ENCODE measurements at regions not wholly inside any gene's neighbourhood (a gene's known extent, or its start where the extent isn't known, plus 50 kb on each side); places are given as distances from the start of the nearest gene placed in this dataset.

DNA sequence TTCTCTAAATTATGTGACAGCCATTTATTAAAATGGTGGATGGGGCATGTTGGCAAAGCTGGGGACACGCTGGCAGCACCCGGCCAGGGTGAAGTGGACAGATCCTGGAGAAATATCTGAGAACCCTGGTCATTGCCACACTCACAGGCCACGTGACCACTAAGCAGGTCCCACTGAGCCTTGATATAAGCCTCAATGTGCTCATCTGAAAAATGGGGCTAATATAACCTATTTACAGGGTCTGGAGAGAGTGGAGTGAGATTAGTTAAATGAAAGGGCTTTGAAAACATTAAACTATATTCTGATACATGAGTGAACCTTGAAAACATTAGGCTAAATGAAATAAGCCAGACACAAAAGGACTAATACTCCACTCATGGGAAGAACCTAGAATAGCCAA is 108.9 kb downstream of the RBFOX3 start:
- no peak for DNase-seq

- DNase-seq, result no peak
Measured at GRCh38 chr17:79500745-79501618, 109.9 kb downstream of the RBFOX3 start.

- DNase-seq, result no peak
Measured at GRCh38 chr17:79498854-79499253, 112.0 kb downstream of the RBFOX3 start.

DNA sequence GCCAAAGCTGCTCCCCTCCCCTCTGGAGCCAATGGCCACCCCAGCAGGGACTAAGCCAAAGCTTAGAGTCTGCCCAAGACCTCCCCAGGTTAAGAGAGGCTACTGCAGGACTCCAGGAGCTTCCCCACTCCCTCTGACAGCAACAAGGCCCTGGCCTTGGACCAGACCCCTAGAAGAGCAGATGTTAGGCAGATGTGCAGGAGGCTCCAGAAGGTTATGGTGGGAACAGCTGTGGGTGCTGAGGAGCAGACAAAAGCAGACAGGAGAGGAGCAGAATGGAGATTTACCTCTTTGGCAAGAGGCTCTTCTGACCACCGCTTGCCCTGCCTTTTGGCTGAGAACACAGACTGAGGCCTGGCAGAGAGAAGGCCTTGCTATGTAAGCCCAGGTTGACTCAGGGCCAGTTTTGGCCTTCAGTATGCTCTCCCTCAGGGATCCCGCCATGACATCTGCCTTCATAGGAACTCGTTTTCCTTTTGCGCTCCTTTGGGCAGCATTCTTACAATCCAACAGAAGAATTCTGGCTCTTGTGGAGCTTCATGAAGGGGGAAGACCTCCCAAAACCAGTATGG is 113.0 kb downstream of the RBFOX3 start:
- no peak for DNase-seq

- no peak for DNase-seq
Measured at GRCh38 chr17:79496422-79497005, 114.3 kb downstream of the RBFOX3 start.

DNA sequence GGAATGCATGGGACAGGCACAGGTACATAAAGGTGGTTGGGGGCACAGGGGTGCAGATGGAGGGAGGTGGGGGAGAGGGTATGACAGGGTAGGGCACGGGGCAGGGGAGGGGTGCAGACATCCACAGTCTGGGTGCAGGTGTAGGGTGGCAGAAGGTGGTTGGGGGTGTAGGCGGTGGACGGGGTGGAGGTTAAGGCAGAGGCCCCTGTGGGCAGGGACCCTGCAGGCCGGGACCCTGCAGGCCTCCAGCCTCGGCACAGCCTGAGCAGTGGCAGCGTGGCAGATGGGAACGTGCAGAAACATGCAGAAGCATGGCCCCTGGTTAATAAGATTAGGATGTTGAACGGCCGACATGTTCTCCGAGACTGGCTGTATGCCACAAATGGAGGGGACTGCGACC is 115.2 kb downstream of the RBFOX3 start:
- no peak for DNase-seq

DNA sequence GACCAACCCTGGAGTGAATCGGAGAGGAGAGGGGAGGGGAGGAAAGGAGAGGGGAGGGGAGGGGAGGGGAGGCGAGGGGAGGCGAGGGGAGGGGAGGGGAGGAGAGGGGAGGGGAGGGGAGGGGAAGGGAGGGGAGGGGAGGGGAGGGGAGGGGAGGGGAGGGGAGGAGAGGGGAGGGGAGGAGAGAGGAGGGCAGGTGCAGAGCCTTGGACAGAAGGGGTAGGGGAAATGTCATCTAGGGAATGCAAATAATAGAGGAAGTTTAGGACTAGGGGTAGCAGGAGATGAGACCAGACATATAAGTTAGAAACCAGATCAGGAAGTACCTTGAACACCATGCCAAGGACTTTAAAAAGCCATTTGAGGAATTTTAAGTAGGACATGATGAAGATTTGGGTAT is 119.8 kb downstream of the RBFOX3 start:
- no peak for DNase-seq

GRCh38 chr17:79490530-79490929 is 120.3 kb downstream of the RBFOX3 start:
- DNase-seq, result no peak

DNA sequence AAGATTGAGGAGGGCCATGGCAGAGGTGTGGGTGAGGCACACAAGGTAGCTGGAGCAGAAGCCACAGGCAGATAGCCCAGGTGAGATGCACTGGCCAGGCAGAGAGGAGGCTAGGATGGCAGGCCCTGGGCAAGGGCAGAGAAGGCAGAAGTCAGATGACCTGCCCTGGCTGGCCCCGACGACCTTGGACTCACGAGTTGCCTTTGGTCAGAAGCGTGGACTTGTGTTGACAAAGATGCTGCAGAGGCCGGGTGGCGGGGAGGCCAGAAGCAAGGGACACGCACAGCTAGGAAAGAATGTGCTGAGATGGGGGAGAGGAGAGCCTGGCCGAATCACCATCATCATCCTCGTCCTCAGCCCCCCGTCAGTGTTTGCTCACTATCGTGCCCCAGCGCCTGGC is 123.7 kb downstream of the RBFOX3 start:
- DNase-seq, result no peak

DNA sequence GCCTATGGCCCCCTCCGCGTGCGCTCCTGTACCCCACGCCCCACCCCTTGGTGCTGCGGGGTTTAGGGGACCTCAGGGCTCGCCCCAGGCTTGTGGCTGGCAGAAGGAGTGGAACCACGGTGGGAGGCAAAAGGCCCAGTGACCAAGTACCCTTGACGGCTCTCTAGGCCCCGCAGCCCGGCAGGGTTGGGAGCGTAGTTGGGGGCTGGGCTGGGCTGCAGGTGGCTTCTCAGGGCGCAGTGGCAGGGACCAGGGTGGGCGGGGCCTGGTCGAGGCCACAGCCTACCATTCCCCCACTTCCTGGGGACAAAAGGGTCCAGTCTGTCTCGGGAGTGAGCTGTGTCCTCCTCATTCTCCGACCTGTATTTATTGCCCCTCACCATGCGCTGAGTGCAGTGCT is 124.9 kb downstream of the RBFOX3 start:
- no peak for DNase-seq

GRCh38 chr17:79485419-79485985 is 125.3 kb downstream of the RBFOX3 start:
- no peak for DNase-seq

- DNase-seq, result no peak
Measured at GRCh38 chr17:79484600-79485418, 126.0 kb downstream of the RBFOX3 start.

GRCh38 chr17:79483842-79484241 is 127.0 kb downstream of the RBFOX3 start:
- DNase-seq, result no peak

GRCh38 chr17:79482727-79483521 is 127.9 kb downstream of the RBFOX3 start:
- peak; percentile 33 for DNase-seq

- DNase-seq, result no peak
Measured at GRCh38 chr17:79479876-79480275, 131.0 kb downstream of the RBFOX3 start.

DNA sequence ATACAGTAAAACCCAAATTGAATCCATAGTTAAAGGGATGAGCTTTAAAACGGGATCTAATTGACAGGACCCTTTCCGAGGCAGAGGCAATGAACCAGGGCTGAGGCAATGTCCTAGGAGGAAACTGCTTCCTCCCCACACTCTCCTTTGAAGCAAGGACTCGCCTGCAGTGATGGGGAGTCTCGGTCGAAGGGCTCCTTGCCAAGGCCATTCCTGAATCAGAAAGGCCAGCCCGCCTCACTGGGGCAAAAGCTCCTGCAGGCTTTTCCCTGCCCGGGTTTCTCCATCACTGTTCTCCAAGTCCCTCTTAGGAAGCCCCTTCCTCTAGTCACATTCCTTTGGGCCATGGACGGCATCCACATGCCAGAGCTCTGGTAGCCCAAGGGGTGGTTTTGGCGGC is 132.0 kb downstream of the RBFOX3 start:
- no peak for DNase-seq

DNA sequence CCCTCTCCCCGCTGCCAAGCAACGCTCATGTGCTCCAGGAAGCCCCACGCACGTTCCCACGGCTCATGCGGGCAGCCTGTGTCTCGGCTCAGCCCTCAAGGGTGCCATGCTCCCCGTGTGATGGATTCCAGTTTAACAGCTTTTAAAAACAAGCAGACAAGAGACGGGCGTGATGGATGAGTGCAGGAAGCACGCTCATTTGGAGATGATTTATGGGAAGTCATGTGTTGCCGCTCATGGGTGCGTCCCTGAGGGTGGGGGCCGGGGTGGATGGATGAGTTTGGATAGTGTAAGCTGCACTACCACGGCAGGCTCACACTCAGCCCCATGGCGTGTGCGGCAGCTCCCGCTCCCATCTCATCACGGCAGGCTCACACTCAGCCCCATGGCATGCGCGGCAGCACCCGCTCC is 132.8 kb downstream of the RBFOX3 start:
- DNase-seq, result peak; percentile 15

DNA sequence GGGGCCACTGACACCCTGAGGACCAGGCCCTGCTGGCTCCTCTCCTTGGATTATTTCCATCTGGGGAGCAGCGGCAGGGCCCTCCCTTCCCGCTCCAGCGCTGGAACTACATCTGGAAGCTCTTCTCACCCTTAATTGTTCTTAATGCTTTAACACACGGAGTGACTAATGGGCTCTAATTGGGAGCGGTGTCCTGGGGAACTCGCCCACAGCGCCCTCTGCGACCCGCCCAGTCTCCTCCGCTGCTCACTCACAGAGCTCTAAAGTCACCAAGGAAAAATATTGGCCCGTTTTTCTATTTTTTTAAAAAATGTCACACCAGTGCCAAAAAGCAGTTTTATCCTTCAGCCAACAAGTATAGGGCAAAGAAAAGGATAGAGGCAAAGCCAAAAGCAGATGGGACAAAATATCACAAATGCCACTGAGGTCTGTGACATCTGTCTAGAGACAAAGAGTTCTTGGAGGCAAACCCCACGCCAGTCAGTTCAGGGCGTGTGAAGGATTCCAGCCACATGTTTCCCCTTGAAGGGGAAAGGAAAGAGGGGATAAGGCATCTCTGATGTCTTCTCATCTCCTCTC is 134.7 kb downstream of the RBFOX3 start:
- no peak for DNase-seq

DNA sequence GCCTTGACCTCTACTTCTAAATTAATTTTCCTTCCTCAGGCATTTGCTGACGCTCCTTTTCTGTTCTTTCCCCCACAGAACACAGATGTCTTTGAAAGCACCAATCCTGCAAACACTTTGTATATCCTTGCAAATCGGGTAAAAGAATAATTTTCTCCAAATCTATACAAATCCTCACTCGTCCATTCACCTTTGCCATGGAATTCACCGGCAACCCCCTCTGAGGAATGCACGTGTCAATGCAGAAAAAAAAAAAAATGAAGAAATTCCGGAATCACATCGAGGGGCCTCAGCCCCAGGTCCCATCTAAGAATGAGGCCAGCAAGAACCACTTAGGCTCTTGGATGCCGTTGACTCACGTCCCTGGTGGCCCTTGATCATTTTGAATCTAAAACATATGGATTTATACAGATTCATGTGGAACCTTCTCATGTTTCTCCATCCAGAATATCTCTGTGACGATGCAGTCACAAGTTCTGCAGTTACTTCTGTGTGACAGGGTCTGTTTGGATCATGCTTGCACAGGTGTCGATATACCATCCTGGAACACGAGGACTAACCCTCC is 136.9 kb downstream of the RBFOX3 start:
- DNase-seq, result no peak

DNA sequence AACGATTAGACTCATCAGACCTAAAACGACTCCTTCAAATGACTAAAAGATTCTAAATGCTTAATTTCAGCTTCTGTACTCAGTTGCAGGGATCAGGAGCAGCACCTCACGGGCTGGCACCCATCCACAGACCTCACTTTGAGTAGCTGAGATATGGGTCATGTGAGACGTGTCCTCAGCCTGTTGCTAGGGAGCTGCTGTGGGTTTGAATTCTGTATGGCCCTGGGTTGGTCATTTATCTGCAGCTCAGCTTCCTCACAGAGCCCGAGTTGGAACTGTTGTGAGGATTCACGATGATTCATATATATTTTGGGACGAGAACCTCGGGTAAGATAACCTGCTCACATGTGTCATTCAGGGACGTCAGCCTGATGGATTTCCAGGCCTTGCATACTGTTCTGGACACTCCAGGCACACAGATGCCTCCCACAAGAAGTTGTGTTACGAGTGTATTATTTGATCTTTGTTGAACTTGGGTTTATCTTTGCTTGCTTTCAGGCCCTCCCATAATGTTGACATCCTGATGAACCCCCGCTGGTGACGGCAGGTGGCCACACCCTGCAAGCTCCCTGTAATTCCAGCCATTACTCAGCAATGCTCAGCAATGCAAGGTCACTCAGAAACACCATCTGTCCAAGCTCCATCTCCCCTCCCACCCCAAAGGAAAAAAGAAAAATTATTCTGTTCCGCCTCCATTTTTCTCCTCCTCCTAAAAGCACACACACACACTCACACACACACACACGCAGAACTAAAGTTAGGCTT is 137.6 kb downstream of the RBFOX3 start:
- DNase-seq, result no peak
